Type B pancreatic cell (in vitro differentiated cells): ENCODE measurements at regions not wholly inside any gene's neighbourhood (a gene's known extent, or its start where the extent isn't known, plus 50 kb on each side); places are given as distances from the start of the nearest gene placed in this dataset.

Experiments used
- DNase-seq: peaks from one replicate; pipeline ENCODE4 v3.0.0; 2021; ENCODE audit warnings: mixed read lengths; ENCODE audit not compliant: unreplicated experiment; ENCODE audit errors: extremely low spot score
- H3K27ac Mint-ChIP-seq: 2 replicates; pipeline ENCODE4 v1.8.0; 2021; ENCODE audit warnings: mild to moderate bottlenecking, mixed read lengths
- H3K27me3 Mint-ChIP-seq: 2 replicates; pipeline ENCODE4 v1.8.0; 2021; ENCODE audit warnings: mixed read lengths
- H3K36me3 Mint-ChIP-seq: 2 replicates; pipeline ENCODE4 v1.8.0; 2021; ENCODE audit warnings: mixed read lengths
- H3K4me1 Mint-ChIP-seq: one replicate; pipeline ENCODE4 v1.8.0; 2021; ENCODE audit warnings: mixed read lengths; ENCODE audit not compliant: unreplicated experiment
- H3K4me3 Mint-ChIP-seq: 2 replicates; pipeline ENCODE4 v1.8.0; 2021; ENCODE audit warnings: mild to moderate bottlenecking, mixed read lengths
- H3K9me3 Mint-ChIP-seq: 2 replicates; pipeline ENCODE4 v1.8.0; 2021; ENCODE audit warnings: mixed read lengths
- CTCF ChIP-seq: fragments of 200-600 bp; sonication (generic); conservative IDR thresholded peaks from 2 replicates; pipeline ENCODE4 v1.5.0; 2021; ENCODE audit warnings: antibody characterized with exemption, mild to moderate bottlenecking

GRCh38 chr18:40063488-40063887 is 1891.5 kb upstream of the PIK3C3 start:
- Mint-ChIP-seq H3K27ac (no peak overlapping the region), H3K4me1 (peaks cover 11% of the 10 kb centered on the region), H3K9me3 (no peaks in the 10 kb centered on the region), H3K27me3 (no peaks in the 10 kb centered on the region), H3K4me3 (no peak overlapping the region), H3K36me3 (no peaks in the 10 kb centered on the region)
- DNase-seq = no peak
- TF ChIP-seq CTCF = no peak

- no peak for DNase-seq
- Mint-ChIP-seq H3K4me3 (no peak overlapping the region), H3K4me1 (peaks cover 5% of the 10 kb centered on the region), H3K36me3 (no peaks in the 10 kb centered on the region), H3K27ac (no peak overlapping the region), H3K27me3 (no peaks in the 10 kb centered on the region), H3K9me3 (no peaks in the 10 kb centered on the region)
- TF ChIP-seq CTCF = no peak
Observed at GRCh38 chr18:40061086-40061485, 1893.9 kb upstream of the PIK3C3 start.

- H3K4me1 Mint-ChIP-seq = peaks cover 5% of the 10 kb centered on the region
- TF ChIP-seq CTCF = no peak
- H3K36me3 Mint-ChIP-seq = no peaks in the 10 kb centered on the region
- no peaks in the 10 kb centered on the region for H3K27me3 Mint-ChIP-seq
- no peaks in the 10 kb centered on the region for H3K9me3 Mint-ChIP-seq
- no peak overlapping the region for H3K4me3 Mint-ChIP-seq
- no peak overlapping the region for H3K27ac Mint-ChIP-seq
- no peak for DNase-seq
Observed at GRCh38 chr18:40060562-40060961, 1894.5 kb upstream of the PIK3C3 start.

GRCh38 chr18:40058811-40059570 is 1896.0 kb upstream of the PIK3C3 start:
- H3K27me3 Mint-ChIP-seq = no peaks in the 10 kb centered on the region
- no peaks in the 10 kb centered on the region for H3K9me3 Mint-ChIP-seq
- no peak for DNase-seq
- H3K36me3 Mint-ChIP-seq = no peaks in the 10 kb centered on the region
- H3K27ac Mint-ChIP-seq = no peak overlapping the region
- TF ChIP-seq CTCF = no peak
- H3K4me1 Mint-ChIP-seq = peaks cover 5% of the 10 kb centered on the region
- no peak overlapping the region for H3K4me3 Mint-ChIP-seq

- H3K36me3 Mint-ChIP-seq = no peaks in the 10 kb centered on the region
- H3K27me3 Mint-ChIP-seq = no peaks in the 10 kb centered on the region
- no peak for DNase-seq
- TF ChIP-seq CTCF = no peak
- H3K27ac Mint-ChIP-seq = no peak overlapping the region
- no peaks in the 10 kb centered on the region for H3K9me3 Mint-ChIP-seq
- H3K4me3 Mint-ChIP-seq = no peak overlapping the region
- no peaks in the 10 kb centered on the region for H3K4me1 Mint-ChIP-seq
Observed at GRCh38 chr18:40056079-40056692, 1898.8 kb upstream of the PIK3C3 start.
